Sigmoid colon (tissue), 6 donors: ENCODE measurements at regions not wholly inside any gene's neighbourhood (a gene's known extent, or its start where the extent isn't known, plus 50 kb on each side); places are given as distances from the start of the nearest gene placed in this dataset.

Source experiments
- DNase-seq: peaks from one replicate; pipeline ENCODE4 v3.0.0-alpha.2; 2019
- H3K27ac ChIP-seq, 4 donors: fragments of 200-600 bp; sonication (generic); one replicate each; pipeline ENCODE4 v1.5.1; 2016 to 2019; ENCODE audit warnings: mild to moderate bottlenecking in 1 of 4
- H3K27me3 ChIP-seq, 3 donors: fragments of 200-600 bp; sonication (generic); one replicate each; pipeline ENCODE4 v1.5.1; 2019; ENCODE audit warnings: mild to moderate bottlenecking in 1 of 3
- H3K36me3 ChIP-seq, 4 donors: fragments of 200-600 bp; sonication (generic); one replicate each; pipeline ENCODE4 v1.5.1; 2016 to 2019
- H3K4me1 ChIP-seq, 4 donors: fragments of 200-600 bp; sonication (generic); one replicate each; pipeline ENCODE4 v1.5.1; 2017 to 2019
- H3K4me3 ChIP-seq, 4 donors: fragments of 200-600 bp; sonication (generic); one replicate each; pipeline ENCODE4 v1.5.1; 2017 to 2019; ENCODE audit warnings: mild to moderate bottlenecking in 2 of 4, moderate library complexity in 1 of 4
- H3K9me3 ChIP-seq, 4 donors: fragments of 200-600 bp in 3 of 4; sonication (generic) in 3 of 4; one replicate each; pipeline versions ENCODE4 v1.5.1 to v1.6.1; 2013 to 2019
- CTCF ChIP-seq, 4 experiments: fragments of 450-650 bp in 3 of 4; fragments of 200-600 bp in 1 of 4; IDR thresholded peaks; one replicate each; pipeline ENCODE4 v1.5.1; 2016 to 2019; ENCODE audit warnings: antibody characterized with exemption in 4 of 4, mild to moderate bottlenecking in 3 of 4, moderate library complexity in 2 of 4
- EP300 ChIP-seq, 4 donors: sonication (generic); formaldehyde crosslinking; IDR thresholded peaks; one replicate each; pipeline ENCODE4 v1.6.1; 2017; ENCODE audit warnings: antibody characterized with exemption in 4 of 4
- POLR2A ChIP-seq, 2 donors: fragments of 450-650 bp; IDR thresholded peaks; one replicate each; pipeline ENCODE4 v1.6.1; 2016; ENCODE audit warnings: antibody characterized with exemption in 2 of 2, mild to moderate bottlenecking in 2 of 2, moderate library complexity in 2 of 2
- POLR2AphosphoS5 ChIP-seq, 4 donors: sonication (generic); formaldehyde crosslinking; IDR thresholded peaks; one replicate each; pipeline ENCODE4 v1.6.1; 2017; ENCODE audit warnings: antibody characterized with exemption in 4 of 4
- WGBS, 2 donors: extraction: QIAGEN DNeasy Blood & Tissue Kit; methylation state at CpG; one replicate each; pipeline ENCODE4 v1.1.7; 2013; 5-methylcytosine and 5-hydroxymethylcytosine counted together
- intact Hi-C: fragments of 100-400 bp; cut with DNase I; formaldehyde crosslinking; loops from one replicate; pipeline ENCODE4 v1.15.1; 2023
- donor health status: healthy with polysubstance abuse.
- donor health status: healthy.

GRCh38 chr3:80307844-80308243, 540.0 kb upstream of the ROBO1 start:
- intact Hi-C loops: no loop called here
- H3K36me3 ChIP-seq: no peaks in the 10 kb centered on the region
- 89 to 94% methylated on average over 8 of the region's 8 CpGs for WGBS, 2 donors

GRCh38 chr3:80297720-80298119, 529.9 kb upstream of the ROBO1 start:
- Histone ChIP-seq H3K27ac (no peak overlapping the region), H3K27me3 (no peaks in the 10 kb centered on the region), H3K9me3 (no peaks in the 10 kb centered on the region), H3K4me3 (no peak overlapping the region), H3K4me1 (no peaks in the 10 kb centered on the region), H3K36me3 (no peaks in the 10 kb centered on the region)
- intact Hi-C loops: no loop called here
- no peak for DNase-seq
- TF ChIP-seq CTCF (IDR thresholded peaks at IDR 0.05): no peak
- TF ChIP-seq POLR2AphosphoS5 (IDR thresholded peaks at IDR 0.05): no peak
- no peak for TF ChIP-seq POLR2A (IDR thresholded peaks at IDR 0.05)
- TF ChIP-seq EP300 (IDR thresholded peaks at IDR 0.05): no peak
- 80 to 83% methylated on average over 3 of the region's 3 CpGs for WGBS, 2 donors

More at GRCh38 chr3:80307844-80308243, 540.0 kb upstream of the ROBO1 start:
- no peak for DNase-seq
- H3K27ac ChIP-seq: no peak overlapping the region
- no peak overlapping the region for H3K4me3 ChIP-seq
- TF ChIP-seq CTCF (IDR thresholded peaks at IDR 0.05) (no peak), POLR2A (IDR thresholded peaks at IDR 0.05) (no peak), POLR2AphosphoS5 (IDR thresholded peaks at IDR 0.05) (no peak), EP300 (IDR thresholded peaks at IDR 0.05) (no peak)
- no peaks in the 10 kb centered on the region for H3K27me3 ChIP-seq
- H3K9me3 ChIP-seq: no peaks in the 10 kb centered on the region
- no peaks in the 10 kb centered on the region for H3K4me1 ChIP-seq

GRCh38 chr3:80285388-80285787, 517.6 kb upstream of the ROBO1 start:
- TF ChIP-seq EP300 (IDR thresholded peaks at IDR 0.05) (no peak), CTCF (IDR thresholded peaks at IDR 0.05) (no peak), POLR2A (IDR thresholded peaks at IDR 0.05) (no peak), POLR2AphosphoS5 (IDR thresholded peaks at IDR 0.05) (no peak)
- H3K4me1 ChIP-seq: no peaks in the 10 kb centered on the region
- DNase-seq: no peak
- no peaks in the 10 kb centered on the region for H3K27me3 ChIP-seq
- intact Hi-C loops: no loop called here
- H3K4me3 ChIP-seq: no peak overlapping the region
- 72% methylated on average over 1 of the region's 1 CpG for WGBS, 2 donors
- no peak overlapping the region for H3K27ac ChIP-seq
- H3K9me3 ChIP-seq: no peaks in the 10 kb centered on the region
- H3K36me3 ChIP-seq: no peaks in the 10 kb centered on the region

DNA sequence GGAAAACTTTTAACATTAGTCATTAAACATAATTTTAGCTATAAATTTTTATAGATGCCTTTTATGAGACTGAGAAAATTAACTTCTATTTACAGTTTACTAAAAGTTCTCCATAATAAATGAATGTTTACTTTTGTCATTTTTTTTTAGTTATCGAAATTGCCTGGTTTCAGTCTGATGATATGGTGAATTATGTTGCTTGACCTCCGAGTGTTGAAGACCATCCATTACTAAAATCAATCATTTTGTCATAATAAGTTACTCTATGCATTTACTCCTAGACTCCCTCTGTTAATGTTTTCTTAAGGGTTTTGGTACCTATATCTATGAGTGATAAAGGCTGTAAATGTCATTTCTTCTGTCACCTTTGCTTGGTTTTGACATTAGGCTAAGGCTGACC, 516.0 kb upstream of the ROBO1 start:
- 5 to 41% methylated on average over 2 of the region's 2 CpGs for WGBS, 2 donors
- no peaks in the 10 kb centered on the region for H3K4me1 ChIP-seq
- DNase-seq: no peak
- no peak overlapping the region for H3K27ac ChIP-seq
- H3K27me3 ChIP-seq: no peaks in the 10 kb centered on the region
- H3K9me3 ChIP-seq: no peaks in the 10 kb centered on the region
- intact Hi-C loops: no loop called here
- TF ChIP-seq EP300 (IDR thresholded peaks at IDR 0.05) (no peak), POLR2AphosphoS5 (IDR thresholded peaks at IDR 0.05) (no peak), CTCF (IDR thresholded peaks at IDR 0.05) (no peak), POLR2A (IDR thresholded peaks at IDR 0.05) (no peak)
- no peaks in the 10 kb centered on the region for H3K36me3 ChIP-seq
- no peak overlapping the region for H3K4me3 ChIP-seq

- WGBS, 2 donors: 27 to 69% methylated on average over 11 of the region's 11 CpGs
Measured at GRCh38 chr3:80278056-80278455, 510.3 kb upstream of the ROBO1 start.

More at GRCh38 chr3:80278056-80278455, 510.3 kb upstream of the ROBO1 start:
- no peak overlapping the region for H3K4me3 ChIP-seq
- DNase-seq: no peak
- H3K27ac ChIP-seq: no peak overlapping the region
- TF ChIP-seq POLR2A (IDR thresholded peaks at IDR 0.05) (no peak), EP300 (IDR thresholded peaks at IDR 0.05) (no peak), CTCF (IDR thresholded peaks at IDR 0.05) (no peak), POLR2AphosphoS5 (IDR thresholded peaks at IDR 0.05) (no peak)
- no peaks in the 10 kb centered on the region for H3K27me3 ChIP-seq
- H3K4me1 ChIP-seq: no peaks in the 10 kb centered on the region
- no peaks in the 10 kb centered on the region for H3K9me3 ChIP-seq
- no peaks in the 10 kb centered on the region for H3K36me3 ChIP-seq
- intact Hi-C loops: no loop called here
